Heart left ventricle (tissue), 16 donors: ENCODE measurements at regions not wholly inside any gene's neighbourhood (a gene's known extent, or its start where the extent isn't known, plus 50 kb on each side); places are given as distances from the start of the nearest gene placed in this dataset.

Experiments
- ATAC-seq, 4 donors: fragments of 200-7000 bp; cut with Tn5 transposase; one replicate each; pipeline ENCODE4 v1.9.1; 2020 to 2022; ENCODE audit warnings: moderate library complexity in 4 of 4, mild to moderate bottlenecking in 3 of 4, moderate number of reproducible peaks in 1 of 4
- DNase-seq, 5 donors: peaks; one replicate each; pipeline ENCODE4 v3.0.0-alpha.2; 2020
- H3K27ac ChIP-seq, 12 donors: fragments of 200-600 bp; sonication (generic) in 4 of 12; one replicate each; pipeline versions ENCODE4 v1.5.0 to v1.8.0; 2016 to 2022; ENCODE audit warnings: mild to moderate bottlenecking in 2 of 12
- H3K27me3 ChIP-seq, 9 donors: fragments of 200-600 bp; sonication (generic) in 2 of 9; one replicate each; pipeline versions ENCODE4 v1.5.1 to v1.8.0; 2016 to 2022; ENCODE audit warnings: mild to moderate bottlenecking in 3 of 9
- H3K36me3 ChIP-seq, 9 donors: fragments of 200-600 bp; sonication (generic) in 2 of 9; one replicate each; pipeline versions ENCODE4 v1.5.0 to v1.8.0; 2018 to 2022; ENCODE audit warnings: mild to moderate bottlenecking in 2 of 9
- H3K4me1 ChIP-seq, 12 donors: fragments of 200-600 bp; sonication (generic) in 4 of 12; one replicate each; pipeline versions ENCODE4 v1.5.0 to v1.8.0; 2016 to 2022; ENCODE audit warnings: mild to moderate bottlenecking in 3 of 12
- H3K4me3 ChIP-seq, 12 donors: fragments of 200-600 bp; sonication (generic) in 4 of 12; one replicate each; pipeline versions ENCODE4 v1.5.0 to v1.8.0; 2017 to 2022; ENCODE audit warnings: mild to moderate bottlenecking in 9 of 12, moderate library complexity in 4 of 12
- H3K9me3 ChIP-seq, 12 donors: fragments of 200-600 bp; sonication (generic) in 4 of 12; one replicate each; pipeline versions ENCODE4 v1.5.0 to v1.8.0; 2016 to 2022; ENCODE audit warnings: mild to moderate bottlenecking in 1 of 12
- CTCF ChIP-seq, 12 donors: fragments of 200-600 bp; sonication (generic) in 4 of 12; IDR thresholded peaks; one replicate each; pipeline versions ENCODE4 v1.5.0 to v1.8.0; 2018 to 2022; ENCODE audit warnings: antibody characterized with exemption in 12 of 12, mild to moderate bottlenecking in 5 of 12
- POLR2A ChIP-seq, 2 donors: fragments of 450-650 bp; IDR thresholded peaks; one replicate each; pipeline ENCODE4 v1.6.1; 2017; ENCODE audit warnings: antibody characterized with exemption in 2 of 2, mild to moderate bottlenecking in 2 of 2, moderate library complexity in 2 of 2
- WGBS, 4 donors: extraction: QIAGEN DNeasy Blood & Tissue Kit in 2 of 4; methylation state at CpG; one replicate each; pipeline versions ENCODE4 v1.1.5 to v1.1.7; 2013 to 2018; 5-methylcytosine and 5-hydroxymethylcytosine counted together
- intact Hi-C, 10 donors: fragments of 100-400 bp; cut with DNase I; formaldehyde crosslinking; loops; one replicate each; pipeline versions ENCODE4 v1.11.1 to v1.14.2; 2022
- donor health status: ischemic (EF 13 %, LVEDD 7.1; RV severe dilation, severe dysfunction).
- donor health status: healthy with polysubstance abuse.
- donor health status: DM: no; HTN: yes; CAD: no.
- donor health status: DM: no; HTN: no; CAD: no.
- donor health status: ischemic (EF 25% LVEDD 6.9; RV normal size, moderate dysfunction).
- donor health status: ischemic (EF 25% LVEDD 5.7; RV mildly dilated, moderate dysfunction).
- donor health status: healthy.
- donor health status: DM: yes; HTN: yes; CAD: no.
- donor health status: ischemic (EF 35%, LVEDD 5.7; RV mildly dilated, moderate dysfunction).
- donor health status: nonischemic (EF 11% LVEDD 7.7; RV severe dilation, severe dysfunction).
- donor health status: DM: yes; HTN: yes; CAD: no.
- donor health status: PGD.
- donor health status: ischemic (EF 29% LVEDD 5.4; RV normal size, mild dysfunction).
- donor health status: nonischemic (EF 23%, LVEDD 6.1; RV moderate dilation, normal function).

- H3K27ac ChIP-seq, result no peak overlapping the region
- no peak for TF ChIP-seq POLR2A (IDR thresholded peaks at IDR 0.05)
- no peak for TF ChIP-seq CTCF (IDR thresholded peaks at IDR 0.05)
- DNase-seq (no peak), ATAC-seq (no peak)
- H3K9me3 ChIP-seq, result no peaks in the 10 kb centered on the region
- H3K27me3 ChIP-seq, result peaks cover 0 to 13% (median 0%) of the 10 kb centered on the region in 9 donors
- intact Hi-C loops, result loop anchor here in 4 of 10 donors (10.0 kb wide), 2 partner anchors 77 to 307 kb away; partner anchors contain the start of gene LANCL2 (in 1 of the 4)
- no peaks in the 10 kb centered on the region for H3K36me3 ChIP-seq
- H3K4me1 ChIP-seq, result no peaks in the 10 kb centered on the region
- WGBS, 4 donors, result 76 to 82% (median 77%) methylated on average over 5 of the region's 5 CpGs
- H3K4me3 ChIP-seq, result no peak overlapping the region
Observed at GRCh38 chr7:55288070-55288824, 76.9 kb upstream of the LANCL2 start.

GRCh38 chr7:55296070-55296469 lies 69.1 kb upstream of the LANCL2 start:
- DNase-seq (no peak), ATAC-seq (no peak)
- H3K4me3 ChIP-seq, result no peak overlapping the region
- no peak for TF ChIP-seq POLR2A (IDR thresholded peaks at IDR 0.05)
- no peak for TF ChIP-seq CTCF (IDR thresholded peaks at IDR 0.05)
- intact Hi-C loops, result no loop called here
- H3K4me1 ChIP-seq, result no peaks in the 10 kb centered on the region
- H3K27me3 ChIP-seq, result peaks cover 0 to 21% (median 0%) of the 10 kb centered on the region in 9 donors
- H3K27ac ChIP-seq, result no peak overlapping the region
- H3K9me3 ChIP-seq, result no peaks in the 10 kb centered on the region
- WGBS, 4 donors, result 77 to 84% (median 79%) methylated on average over 6 of the region's 6 CpGs
- no peaks in the 10 kb centered on the region for H3K36me3 ChIP-seq

GRCh38 chr7:55299273-55299967 lies 65.7 kb upstream of the LANCL2 start:
- Histone ChIP-seq H3K4me3 (no peak overlapping the region), H3K27me3 (peaks cover 0 to 7% (median 0%) of the 10 kb centered on the region in 9 donors), H3K36me3 (no peaks in the 10 kb centered on the region), H3K9me3 (no peaks in the 10 kb centered on the region), H3K4me1 (no peaks in the 10 kb centered on the region), H3K27ac (no peak overlapping the region)
- intact Hi-C loops, result no loop called here
- no peak for DNase-seq
- TF ChIP-seq POLR2A (IDR thresholded peaks at IDR 0.05), result no peak
- no peak for TF ChIP-seq CTCF (IDR thresholded peaks at IDR 0.05)
- 69 to 82% (median 75%) methylated on average over 8 of the region's 8 CpGs for WGBS, 4 donors
- no peak for ATAC-seq

- no peaks in the 10 kb centered on the region for H3K27me3 ChIP-seq
- ATAC-seq (no peak), DNase-seq (no peak)
- TF ChIP-seq POLR2A (IDR thresholded peaks at IDR 0.05), result no peak
- no peak for TF ChIP-seq CTCF (IDR thresholded peaks at IDR 0.05)
- peaks cover 0 to 20% (median 7%) of the 10 kb centered on the region in 12 donors for H3K4me1 ChIP-seq
- H3K4me3 ChIP-seq, result no peak overlapping the region
- WGBS, 4 donors, result 82 to 89% (median 85%) methylated on average over 1 of the region's 1 CpG
- no peaks in the 10 kb centered on the region for H3K36me3 ChIP-seq
- intact Hi-C loops, result no loop called here
- no peak overlapping the region for H3K27ac ChIP-seq
- H3K9me3 ChIP-seq, result no peaks in the 10 kb centered on the region
Observed at GRCh38 chr7:55303220-55303619, 61.9 kb upstream of the LANCL2 start.
